ENCODE measurements at regions not wholly inside any gene's neighbourhood (a gene's known extent, or its start where the extent isn't known, plus 50 kb on each side); places are given as distances from the start of the nearest gene placed in this dataset.

DNA sequence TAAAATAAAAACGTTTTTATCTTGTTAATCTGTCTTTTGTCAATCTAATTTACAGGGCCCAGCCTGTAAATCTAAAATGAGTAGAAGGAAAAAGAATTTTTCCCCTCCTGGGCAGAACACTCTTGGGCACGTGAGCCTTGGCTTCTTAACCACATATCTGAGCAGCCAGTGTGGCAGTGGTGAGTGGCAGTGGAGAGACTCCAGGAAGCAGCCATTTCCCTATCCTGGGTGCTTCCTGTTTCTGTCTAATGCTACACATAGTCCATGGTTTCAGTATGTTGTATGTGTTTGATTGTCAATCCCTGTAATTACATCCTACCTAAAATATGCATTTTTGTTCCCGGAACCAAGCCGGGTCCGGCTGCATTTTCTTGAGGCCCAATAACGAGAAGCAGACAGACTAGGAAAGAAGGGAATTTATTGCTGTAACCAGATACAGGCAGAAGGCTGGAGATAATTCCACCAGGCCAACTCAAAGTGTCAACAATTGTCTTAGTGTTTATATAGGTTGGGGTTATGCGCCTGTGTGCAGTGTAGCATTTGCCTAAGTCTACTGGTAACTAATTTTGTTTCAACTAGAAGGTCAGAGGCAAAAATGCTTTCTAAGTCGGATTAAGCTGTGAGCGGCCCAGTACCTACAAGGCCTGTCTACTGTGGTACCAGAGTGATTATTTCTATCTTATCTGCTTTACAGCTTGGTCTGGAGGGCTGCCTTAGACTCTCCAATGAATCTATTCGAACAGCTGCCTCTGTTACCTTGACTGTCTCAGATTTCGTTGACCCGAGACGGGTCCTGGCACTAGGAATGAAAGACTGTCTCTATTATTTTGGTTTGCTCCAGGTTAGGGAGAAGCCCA, 82.4 kb upstream of the RESF1 start:
- FAIRE-seq (no peak), DNase-seq (ENCODE audit: insufficient read length, low spot score) (no peak)
- no peak for TF ChIP-seq POLR2A (IDR thresholded peaks at IDR 0.05; ENCODE audit: low read depth, low read length)

DNA sequence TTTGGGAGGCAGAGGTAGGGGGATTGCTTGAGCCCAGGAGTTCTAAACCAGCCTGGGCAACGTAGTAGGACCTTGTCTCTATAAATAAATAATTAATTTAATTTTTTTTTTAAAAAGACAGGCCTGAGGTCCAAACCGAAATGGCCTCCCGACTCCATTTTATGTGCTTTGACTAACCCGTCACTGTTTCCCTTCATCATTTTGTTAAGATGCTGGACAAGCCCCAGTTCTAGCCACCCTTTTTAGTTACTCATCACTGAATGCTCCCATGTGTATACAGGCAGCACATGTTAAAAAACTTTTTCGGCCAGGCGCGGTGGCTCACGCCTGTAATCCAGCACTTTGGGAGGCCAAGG, 83.6 kb upstream of the RESF1 start:
- FAIRE-seq: no peak
- no peak for DNase-seq (ENCODE audit: insufficient read length, low spot score)
- no peak for TF ChIP-seq POLR2A (IDR thresholded peaks at IDR 0.05; ENCODE audit: low read depth, low read length)

- 0 out of 2 replicates have a peak, but pooled peaks have one; percentile 3 for TF ChIP-seq POLR2A (IDR thresholded peaks at IDR 0.05; ENCODE audit: low read depth, low read length)
- DNase-seq (ENCODE audit: insufficient read length, low spot score) (peak; percentile 47), FAIRE-seq (no peak)
These were observed 84.1 kb upstream of the RESF1 start for GRCh38 chr12:31874961-31875608.

DNA sequence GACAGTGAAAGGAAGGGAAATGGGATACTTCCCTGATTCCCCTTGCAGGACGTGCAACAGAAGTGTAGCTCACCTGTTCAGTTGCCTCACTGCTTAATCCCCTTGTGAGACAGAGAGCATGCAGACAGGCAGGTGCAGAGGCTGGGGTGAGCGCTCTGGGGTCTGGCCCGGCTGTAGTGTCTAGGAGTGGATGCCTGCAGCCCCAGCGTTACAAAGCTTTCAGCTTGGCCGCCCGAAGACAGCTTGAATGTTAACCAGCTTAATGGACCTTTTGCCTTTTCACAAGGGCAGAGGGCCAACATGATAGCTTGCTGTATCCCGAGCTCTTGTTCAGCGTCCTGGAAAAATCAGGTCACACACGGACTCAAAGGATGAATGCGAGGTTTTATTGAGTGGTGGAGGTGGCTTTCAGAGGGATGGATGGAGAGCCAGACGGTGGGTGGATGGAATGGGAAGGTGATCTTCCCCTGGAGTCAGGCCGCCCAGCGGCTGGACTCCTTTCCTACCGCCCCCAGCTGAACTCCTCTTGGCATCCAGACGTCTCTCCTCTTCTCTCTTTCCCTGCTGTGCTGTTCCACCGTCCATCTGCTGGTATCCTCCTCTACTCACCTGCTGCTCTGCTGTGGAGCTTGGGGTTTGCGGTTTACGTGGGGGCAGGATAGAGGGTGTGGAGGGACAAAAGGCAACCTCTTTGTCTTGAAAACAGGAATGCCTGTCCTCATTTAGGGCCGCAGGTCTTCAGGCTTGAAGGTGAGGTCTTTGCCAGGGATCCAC, 86.2 kb upstream of the RESF1 start:
- TF ChIP-seq POLR2A (IDR thresholded peaks at IDR 0.05; ENCODE audit: low read depth, low read length): no peak
- no peak for DNase-seq (ENCODE audit: insufficient read length, low spot score)
- FAIRE-seq: no peak

- DNase-seq (ENCODE audit: insufficient read length, low spot score) (no peak), FAIRE-seq (no peak)
- no peak for TF ChIP-seq POLR2A (IDR thresholded peaks at IDR 0.05; ENCODE audit: low read depth, low read length)
These were observed 89.2 kb upstream of the RESF1 start for GRCh38 chr12:31869972-31870371.

GRCh38 chr12:31868965-31869364, 90.2 kb upstream of the RESF1 start:
- TF ChIP-seq POLR2A (IDR thresholded peaks at IDR 0.05; ENCODE audit: low read depth, low read length): no peak
- FAIRE-seq (no peak), DNase-seq (ENCODE audit: insufficient read length, low spot score) (no peak)

GRCh38 chr12:31867292-31867691, 91.9 kb upstream of the RESF1 start:
- no peak for TF ChIP-seq POLR2A (IDR thresholded peaks at IDR 0.05; ENCODE audit: low read depth, low read length)
- FAIRE-seq: no peak
- DNase-seq (ENCODE audit: insufficient read length, low spot score): no peak

DNA sequence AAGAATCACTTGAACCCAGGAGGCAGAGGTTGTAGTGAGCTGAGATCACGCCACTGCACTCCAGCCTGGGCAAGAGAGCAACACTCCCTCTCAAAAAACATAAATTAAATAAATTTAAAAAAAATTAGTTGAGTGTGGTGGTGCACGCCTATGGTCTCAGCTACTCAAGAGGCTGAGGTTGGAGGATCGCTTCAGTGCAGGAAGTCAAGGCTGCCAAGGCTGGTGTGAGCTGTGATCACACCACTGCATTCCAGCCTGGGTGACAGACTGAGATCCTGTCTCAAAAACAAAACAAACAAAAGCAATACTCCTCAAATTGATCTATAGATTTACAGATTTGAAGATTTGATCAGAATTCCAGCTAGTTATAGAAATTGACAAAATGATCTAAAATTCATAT, 92.7 kb upstream of the RESF1 start:
- FAIRE-seq (no peak), DNase-seq (ENCODE audit: insufficient read length, low spot score) (no peak)
- no peak for TF ChIP-seq POLR2A (IDR thresholded peaks at IDR 0.05; ENCODE audit: low read depth, low read length)

DNA sequence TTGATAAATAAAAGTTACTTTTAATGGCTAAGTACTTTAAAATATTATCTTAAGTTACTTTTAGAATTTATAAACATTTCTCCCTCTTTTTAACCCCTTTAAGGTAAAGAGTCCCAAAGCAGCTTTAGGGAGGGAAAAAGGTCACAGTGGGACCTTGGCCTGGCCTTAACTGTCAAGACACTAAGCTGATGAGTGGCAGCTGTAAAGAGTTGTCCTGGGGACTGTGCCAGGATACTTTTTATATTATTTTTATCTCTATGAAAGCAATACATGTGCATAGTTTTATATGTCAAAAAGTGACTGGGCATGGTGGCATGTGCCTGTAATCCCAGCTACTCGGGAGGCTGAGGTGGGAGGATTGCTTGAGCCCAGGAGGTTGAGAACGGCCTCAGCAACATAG, 94.2 kb upstream of the RESF1 start:
- no peak for TF ChIP-seq POLR2A (IDR thresholded peaks at IDR 0.05; ENCODE audit: low read depth, low read length)
- DNase-seq (ENCODE audit: insufficient read length, low spot score): no peak
- FAIRE-seq: no peak

DNA sequence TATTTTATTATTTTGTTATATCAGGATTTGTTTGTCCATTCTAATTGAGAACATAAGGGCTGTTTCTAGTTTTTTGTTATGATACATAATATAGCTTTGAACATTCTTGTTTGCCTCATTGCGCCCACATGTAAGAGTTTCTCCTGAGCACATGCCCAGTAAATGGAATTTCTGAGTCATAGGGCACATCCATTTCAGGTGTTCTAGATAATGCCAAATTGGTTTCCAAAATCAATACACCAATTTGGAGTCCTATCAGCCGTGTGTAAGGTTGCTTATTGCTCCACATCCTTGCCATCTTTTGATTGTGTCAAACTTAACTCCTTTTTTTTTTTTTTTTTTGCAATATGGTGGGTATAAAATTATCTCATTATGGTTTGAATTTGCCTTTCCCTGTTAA, 97.9 kb upstream of the RESF1 start:
- TF ChIP-seq POLR2A (IDR thresholded peaks at IDR 0.05; ENCODE audit: low read depth, low read length): no peak
- no peak for FAIRE-seq
- no peak for DNase-seq (ENCODE audit: insufficient read length, low spot score)

- no peak for FAIRE-seq
These were observed 98.8 kb upstream of the RESF1 start for GRCh38 chr12:31860401-31860800.

DNA sequence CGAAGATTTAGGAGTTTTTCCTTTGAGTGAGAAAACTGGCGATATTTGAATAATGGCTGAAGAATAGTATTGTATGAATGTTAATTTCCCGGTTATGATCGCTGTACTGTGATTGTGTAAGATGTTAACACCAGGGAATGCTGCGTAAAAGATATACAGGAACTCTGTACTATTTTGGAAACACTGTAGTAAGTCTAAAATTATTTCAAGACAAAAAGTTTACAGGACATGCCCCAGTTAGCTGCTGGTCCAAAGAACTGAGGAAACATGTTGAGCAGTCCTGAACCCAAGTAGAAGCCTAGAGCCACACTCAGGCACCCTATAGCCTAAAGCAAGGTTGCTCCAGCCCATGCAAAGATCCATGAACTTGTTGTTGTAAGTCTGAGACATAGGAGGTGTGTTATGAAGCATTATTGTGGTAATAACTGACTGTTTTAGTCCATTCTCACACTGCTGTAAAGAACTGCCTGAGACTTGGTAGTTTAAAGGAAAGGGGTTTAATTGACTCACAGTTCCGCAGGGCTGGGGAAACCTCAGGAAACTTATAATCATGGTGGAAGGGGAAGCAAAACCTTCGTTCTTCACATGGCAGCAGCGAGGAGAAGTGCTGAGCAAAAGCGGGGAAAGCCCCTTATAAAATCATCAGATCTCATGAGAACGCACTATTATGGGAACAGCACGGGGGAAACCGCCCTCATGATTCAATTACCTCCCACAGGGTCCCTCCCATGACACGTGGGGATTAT, 99.8 kb upstream of the RESF1 start:
- no peak for DNase-seq (ENCODE audit: insufficient read length, low spot score)
- TF ChIP-seq POLR2A (IDR thresholded peaks at IDR 0.05; ENCODE audit: low read depth, low read length): no peak
- FAIRE-seq: no peak

More at GRCh38 chr12:31860401-31860800, 98.8 kb upstream of the RESF1 start:
- no peak for TF ChIP-seq POLR2A (IDR thresholded peaks at IDR 0.05; ENCODE audit: low read depth, low read length)
- no peak for DNase-seq (ENCODE audit: insufficient read length, low spot score)

- TF ChIP-seq POLR2A (IDR thresholded peaks at IDR 0.05; ENCODE audit: low read depth, low read length): no peak
- DNase-seq (ENCODE audit: insufficient read length, low spot score) (no peak), FAIRE-seq (no peak)
These were observed 103.8 kb upstream of the RESF1 start for GRCh38 chr12:31855427-31855826.

GRCh38 chr12:31853977-31854376, 105.2 kb upstream of the RESF1 start:
- DNase-seq (ENCODE audit: insufficient read length, low spot score) (no peak), FAIRE-seq (no peak)
- no peak for TF ChIP-seq POLR2A (IDR thresholded peaks at IDR 0.05; ENCODE audit: low read depth, low read length)
